ENCODE measurements at regions not wholly inside any gene's neighbourhood (a gene's known extent, or its start where the extent isn't known, plus 50 kb on each side); places are given as distances from the start of the nearest gene placed in this dataset.

GRCh38 chr2:103103678-103104077 lies 341.8 kb downstream of the TMEM182 start:
- H3K36me3 ChIP-seq (ENCODE audit: insufficient read depth) = no peaks in the 10 kb centered on the region
- H3K4me1 ChIP-seq (ENCODE audit: low read depth, poor library complexity, severe bottlenecking) = no peaks in the 10 kb centered on the region
- no peak overlapping the region for H3K4me2 ChIP-seq
- H4K20me1 ChIP-seq (ENCODE audit: insufficient read depth) = no peaks in the 10 kb centered on the region
- no peak overlapping the region for H3K9ac ChIP-seq
- no peaks in the 10 kb centered on the region for H3K27me3 ChIP-seq (ENCODE audit: insufficient read depth, low read depth)
- no peak for TF ChIP-seq CTCF (conservative IDR thresholded peaks at IDR 0.05; ENCODE audit: low read depth, low read length)
- no peak overlapping the region for H3K4me3 ChIP-seq (IDR thresholded peaks at IDR 0.05; ENCODE audit: insufficient read depth, low read depth, low read length)
- H2AFZ ChIP-seq (ENCODE audit: low read depth) = no peak overlapping the region
- no peak overlapping the region for H3K27ac ChIP-seq
- H3K79me2 ChIP-seq (ENCODE audit: insufficient read depth, low read depth) = no peaks in the 10 kb centered on the region

GRCh38 chr2:103119352-103119751 lies 357.5 kb downstream of the TMEM182 start:
- no peaks in the 10 kb centered on the region for H3K36me3 ChIP-seq (ENCODE audit: insufficient read depth)
- no peak overlapping the region for H3K4me3 ChIP-seq (IDR thresholded peaks at IDR 0.05; ENCODE audit: insufficient read depth, low read depth, low read length)
- H3K27ac ChIP-seq = no peak overlapping the region
- no peaks in the 10 kb centered on the region for H4K20me1 ChIP-seq (ENCODE audit: insufficient read depth)
- no peak overlapping the region for H3K4me2 ChIP-seq
- no peaks in the 10 kb centered on the region for H3K27me3 ChIP-seq (ENCODE audit: insufficient read depth, low read depth)
- H3K4me1 ChIP-seq (ENCODE audit: low read depth, poor library complexity, severe bottlenecking) = no peaks in the 10 kb centered on the region
- no peak overlapping the region for H3K9ac ChIP-seq
- TF ChIP-seq CTCF (conservative IDR thresholded peaks at IDR 0.05; ENCODE audit: low read depth, low read length) = no peak
- H2AFZ ChIP-seq (ENCODE audit: low read depth) = no peak overlapping the region
- no peaks in the 10 kb centered on the region for H3K79me2 ChIP-seq (ENCODE audit: insufficient read depth, low read depth)

GRCh38 chr2:103121106-103121505 lies 359.3 kb downstream of the TMEM182 start:
- no peaks in the 10 kb centered on the region for H4K20me1 ChIP-seq (ENCODE audit: insufficient read depth)
- TF ChIP-seq CTCF (conservative IDR thresholded peaks at IDR 0.05; ENCODE audit: low read depth, low read length) = no peak
- no peak overlapping the region for H3K9ac ChIP-seq
- H3K4me3 ChIP-seq (IDR thresholded peaks at IDR 0.05; ENCODE audit: insufficient read depth, low read depth, low read length) = no peak overlapping the region
- H3K79me2 ChIP-seq (ENCODE audit: insufficient read depth, low read depth) = no peaks in the 10 kb centered on the region
- H3K4me1 ChIP-seq (ENCODE audit: low read depth, poor library complexity, severe bottlenecking) = no peaks in the 10 kb centered on the region
- no peaks in the 10 kb centered on the region for H3K27me3 ChIP-seq (ENCODE audit: insufficient read depth, low read depth)
- H3K36me3 ChIP-seq (ENCODE audit: insufficient read depth) = no peaks in the 10 kb centered on the region
- H3K4me2 ChIP-seq = no peak overlapping the region
- no peak overlapping the region for H3K27ac ChIP-seq
- no peak overlapping the region for H2AFZ ChIP-seq (ENCODE audit: low read depth)

GRCh38 chr2:103123516-103123915 lies 361.7 kb downstream of the TMEM182 start:
- Histone ChIP-seq H3K36me3 (ENCODE audit: insufficient read depth) (no peaks in the 10 kb centered on the region), H3K4me2 (no peak overlapping the region), H3K4me3 (IDR thresholded peaks at IDR 0.05; ENCODE audit: insufficient read depth, low read depth, low read length) (no peak overlapping the region), H3K27me3 (ENCODE audit: insufficient read depth, low read depth) (no peaks in the 10 kb centered on the region), H2AFZ (ENCODE audit: low read depth) (no peak overlapping the region), H4K20me1 (ENCODE audit: insufficient read depth) (no peaks in the 10 kb centered on the region), H3K9ac (no peak overlapping the region), H3K4me1 (ENCODE audit: low read depth, poor library complexity, severe bottlenecking) (no peaks in the 10 kb centered on the region), H3K79me2 (ENCODE audit: insufficient read depth, low read depth) (no peaks in the 10 kb centered on the region), H3K27ac (no peak overlapping the region)
- TF ChIP-seq CTCF (conservative IDR thresholded peaks at IDR 0.05; ENCODE audit: low read depth, low read length) = no peak

GRCh38 chr2:103130857-103131256 lies 369.0 kb downstream of the TMEM182 start:
- Histone ChIP-seq H2AFZ (ENCODE audit: low read depth) (no peak overlapping the region), H3K4me1 (ENCODE audit: low read depth, poor library complexity, severe bottlenecking) (peaks cover 3% of the 10 kb centered on the region), H3K36me3 (ENCODE audit: insufficient read depth) (no peaks in the 10 kb centered on the region), H3K4me2 (no peak overlapping the region), H4K20me1 (ENCODE audit: insufficient read depth) (no peaks in the 10 kb centered on the region), H3K27ac (no peak overlapping the region), H3K79me2 (ENCODE audit: insufficient read depth, low read depth) (no peaks in the 10 kb centered on the region), H3K27me3 (ENCODE audit: insufficient read depth, low read depth) (no peaks in the 10 kb centered on the region), H3K4me3 (IDR thresholded peaks at IDR 0.05; ENCODE audit: insufficient read depth, low read depth, low read length) (no peak overlapping the region), H3K9ac (no peak overlapping the region)
- TF ChIP-seq CTCF (conservative IDR thresholded peaks at IDR 0.05; ENCODE audit: low read depth, low read length) = no peak
